MM.1S (cell line): ENCODE measurements at regions not wholly inside any gene's neighbourhood (a gene's known extent, or its start where the extent isn't known, plus 50 kb on each side); places are given as distances from the start of the nearest gene placed in this dataset.

Experiments used
- DNase-seq: peaks from one replicate; pipeline ENCODE4 v3.0.0-alpha.2; 2015
- H2AFZ ChIP-seq: fragments of 300-600 bp; sonication (generic); 2 replicates; pipeline ENCODE4 v1.6.0; 2016; ENCODE audit warnings: antibody characterized with exemption, low read length
- H3F3A ChIP-seq: fragments of 300-600 bp; sonication (generic); 2 replicates; pipeline ENCODE4 v1.6.1; 2016; ENCODE audit warnings: mild to moderate bottlenecking, antibody characterized with exemption, low read length, moderate library complexity, mixed read lengths; ENCODE audit not compliant: insufficient read depth
- H3K27ac ChIP-seq: fragments of 300-600 bp; sonication (generic); 2 replicates; pipeline ENCODE4 v1.5.1; 2016; ENCODE audit warnings: mild to moderate bottlenecking, low read length
- H3K27me3 ChIP-seq: fragments of 300-600 bp; sonication (generic); replicated peaks from 2 replicates; pipeline ENCODE4 v1.6.0; 2016; ENCODE audit warnings: low read length; ENCODE audit not compliant: insufficient read depth
- H3K36me3 ChIP-seq: fragments of 300-600 bp; sonication (generic); replicated peaks from 2 replicates; pipeline ENCODE4 v1.6.1; 2016; ENCODE audit warnings: mild to moderate bottlenecking, low read length, mixed read lengths; ENCODE audit not compliant: insufficient read depth
- H3K4me1 ChIP-seq: fragments of 300-600 bp; sonication (generic); 2 replicates; pipeline ENCODE4 v1.6.1; 2016; ENCODE audit warnings: low read length, mixed read lengths
- H3K4me2 ChIP-seq: fragments of 300-600 bp; sonication (generic); 2 replicates; pipeline ENCODE4 v1.6.0; 2016; ENCODE audit warnings: low read depth, low read length
- H3K4me3 ChIP-seq: fragments of 300-600 bp; sonication (generic); 2 replicates; pipeline ENCODE4 v1.5.1; 2016; ENCODE audit warnings: low read length, mixed read lengths
- H3K79me2 ChIP-seq: fragments of 300-600 bp; sonication (generic); 2 replicates; pipeline ENCODE4 v1.6.1; 2016; ENCODE audit warnings: mixed run types, low read length, mixed read lengths
- H3K9ac ChIP-seq: fragments of 300-600 bp; sonication (generic); 2 replicates; pipeline ENCODE4 v1.6.1; 2016; ENCODE audit warnings: low read length, mixed read lengths
- H3K9me2 ChIP-seq: fragments of 300-600 bp; sonication (generic); replicated peaks from 2 replicates; pipeline ENCODE4 v1.6.1; 2016; ENCODE audit warnings: mild to moderate bottlenecking, low read length, mixed read lengths; ENCODE audit not compliant: insufficient read depth
- H3K9me3 ChIP-seq: fragments of 300-600 bp; sonication (generic); replicated peaks from 2 replicates; pipeline ENCODE4 v1.6.1; 2016; ENCODE audit warnings: mild to moderate bottlenecking, low read length, mixed read lengths; ENCODE audit not compliant: insufficient read depth
- H4K20me1 ChIP-seq: fragments of 300-600 bp; sonication (generic); 2 replicates; pipeline ENCODE4 v1.6.1; 2016; ENCODE audit warnings: mild to moderate bottlenecking, low read length, moderate library complexity, mixed read lengths; ENCODE audit not compliant: insufficient read depth
- EZH2 ChIP-seq: fragments of 300-600 bp; sonication (generic); optimal IDR thresholded peaks from 2 replicates; pipeline ENCODE3; 2017; ENCODE audit warnings: low read depth, mild to moderate bottlenecking, antibody characterized with exemption, low read length, mixed read lengths
- EZH2phosphoT487 ChIP-seq: fragments of 300-600 bp; sonication (generic); IDR thresholded peaks from 2 replicates; pipeline ENCODE4 v1.6.1; 2018; ENCODE audit warnings: antibody characterized with exemption, low read length
- TF ChIP-seq, protein P1 (sequence below): fragments of 300-600 bp; sonication (generic); IDR thresholded peaks from 2 replicates; pipeline ENCODE4 v1.5.1; 2016; ENCODE audit warnings: antibody characterized with exemption, low read length, mixed read lengths

DNA sequence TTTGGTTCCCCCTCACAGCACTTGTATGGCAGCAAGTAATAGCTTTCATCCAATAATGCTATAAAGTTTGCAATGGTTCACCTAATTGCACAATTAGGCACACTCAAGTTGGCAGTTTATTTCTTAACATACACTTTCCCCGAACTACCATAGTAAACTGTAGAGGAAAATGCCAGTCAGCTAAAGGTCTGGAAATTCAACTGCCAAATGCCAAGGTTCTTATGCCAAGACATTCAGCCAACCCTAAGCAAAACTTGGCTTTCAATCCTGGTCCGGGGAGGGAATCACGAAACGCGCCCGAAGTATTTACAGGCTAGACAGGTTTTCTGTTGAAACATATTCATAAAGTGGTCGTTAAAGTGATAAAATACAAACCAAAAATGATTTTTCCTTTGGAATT is 1512.4 kb upstream of the FLRT2 start:
- H3K4me1 ChIP-seq: no peaks in the 10 kb centered on the region
- no peak for DNase-seq
- no peak overlapping the region for H2AFZ ChIP-seq
- no peak overlapping the region for H3K9ac ChIP-seq
- no peaks in the 10 kb centered on the region for H4K20me1 ChIP-seq
- H3K9me2 ChIP-seq: no peaks in the 10 kb centered on the region
- no peaks in the 10 kb centered on the region for H3K36me3 ChIP-seq
- no peaks in the 10 kb centered on the region for H3K9me3 ChIP-seq
- no peak for TF ChIP-seq EZH2
- TF ChIP-seq, protein P1, sequence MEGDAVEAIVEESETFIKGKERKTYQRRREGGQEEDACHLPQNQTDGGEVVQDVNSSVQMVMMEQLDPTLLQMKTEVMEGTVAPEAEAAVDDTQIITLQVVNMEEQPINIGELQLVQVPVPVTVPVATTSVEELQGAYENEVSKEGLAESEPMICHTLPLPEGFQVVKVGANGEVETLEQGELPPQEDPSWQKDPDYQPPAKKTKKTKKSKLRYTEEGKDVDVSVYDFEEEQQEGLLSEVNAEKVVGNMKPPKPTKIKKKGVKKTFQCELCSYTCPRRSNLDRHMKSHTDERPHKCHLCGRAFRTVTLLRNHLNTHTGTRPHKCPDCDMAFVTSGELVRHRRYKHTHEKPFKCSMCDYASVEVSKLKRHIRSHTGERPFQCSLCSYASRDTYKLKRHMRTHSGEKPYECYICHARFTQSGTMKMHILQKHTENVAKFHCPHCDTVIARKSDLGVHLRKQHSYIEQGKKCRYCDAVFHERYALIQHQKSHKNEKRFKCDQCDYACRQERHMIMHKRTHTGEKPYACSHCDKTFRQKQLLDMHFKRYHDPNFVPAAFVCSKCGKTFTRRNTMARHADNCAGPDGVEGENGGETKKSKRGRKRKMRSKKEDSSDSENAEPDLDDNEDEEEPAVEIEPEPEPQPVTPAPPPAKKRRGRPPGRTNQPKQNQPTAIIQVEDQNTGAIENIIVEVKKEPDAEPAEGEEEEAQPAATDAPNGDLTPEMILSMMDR: no peak
- no peak for TF ChIP-seq EZH2phosphoT487
- no peaks in the 10 kb centered on the region for H3K79me2 ChIP-seq
- H3K27ac ChIP-seq: no peak overlapping the region
- no peaks in the 10 kb centered on the region for H3K27me3 ChIP-seq
- no peak overlapping the region for H3K4me3 ChIP-seq
- no peaks in the 10 kb centered on the region for H3F3A ChIP-seq
- H3K4me2 ChIP-seq: no peak overlapping the region

DNA sequence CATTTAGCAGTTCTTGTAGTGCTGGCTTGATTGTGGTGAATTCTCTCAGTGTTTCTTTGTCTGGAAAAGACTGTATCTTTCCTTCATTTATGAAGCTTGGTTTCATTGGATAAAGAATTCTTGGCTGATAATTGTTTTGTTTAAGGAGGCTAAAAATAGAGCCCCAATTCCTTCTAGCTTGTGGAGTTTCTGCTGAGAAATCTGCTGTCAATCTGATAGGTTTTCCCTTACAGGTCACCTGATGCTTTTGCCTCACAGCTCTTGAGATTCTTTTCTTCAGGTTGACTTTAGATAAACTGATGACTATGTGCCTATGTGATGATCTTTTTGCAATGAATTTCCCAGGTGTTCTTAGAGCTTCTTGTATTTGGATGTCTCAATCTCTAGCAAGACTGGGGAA is 1508.5 kb upstream of the FLRT2 start:
- DNase-seq: no peak
- Histone ChIP-seq H3K9ac (no peak overlapping the region), H3K4me1 (no peaks in the 10 kb centered on the region), H3K9me2 (no peaks in the 10 kb centered on the region), H3K27me3 (no peaks in the 10 kb centered on the region), H3K79me2 (no peaks in the 10 kb centered on the region), H3F3A (no peaks in the 10 kb centered on the region), H3K36me3 (no peaks in the 10 kb centered on the region), H3K9me3 (no peaks in the 10 kb centered on the region), H3K4me2 (no peak overlapping the region), H3K27ac (no peak overlapping the region), H3K4me3 (no peak overlapping the region), H2AFZ (no peak overlapping the region), H4K20me1 (no peaks in the 10 kb centered on the region)
- TF ChIP-seq EZH2 (no peak), EZH2phosphoT487 (no peak)
- TF ChIP-seq, protein P1: no peak

DNA sequence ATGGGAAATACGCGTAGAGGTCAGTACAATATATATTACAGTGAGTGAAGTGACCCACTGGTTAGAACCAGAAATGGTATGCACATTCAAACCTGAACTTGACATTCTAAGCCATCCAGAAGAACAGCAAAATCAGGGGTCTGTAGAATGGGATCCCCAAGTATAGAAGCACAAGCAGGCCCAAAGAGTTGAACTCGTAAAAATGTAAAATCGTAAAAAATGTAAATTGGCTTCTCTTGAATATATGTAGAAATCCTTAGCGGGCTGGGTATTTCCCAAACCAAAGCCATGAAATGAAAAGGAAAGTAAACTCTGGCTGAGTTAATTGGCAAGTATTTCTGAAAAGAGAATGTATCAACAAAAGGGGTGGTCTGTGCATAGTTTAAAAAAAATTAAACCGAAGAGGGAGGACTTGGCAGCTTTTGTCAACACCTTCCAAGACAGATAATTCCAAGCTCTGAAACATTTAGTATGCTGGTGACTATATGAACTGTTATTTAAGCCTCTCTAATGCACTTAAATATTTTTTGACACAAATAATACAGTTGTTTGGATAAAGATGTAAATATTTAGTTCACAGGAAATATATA is 1505.6 kb upstream of the FLRT2 start:
- no peaks in the 10 kb centered on the region for H3K9me2 ChIP-seq
- no peaks in the 10 kb centered on the region for H3K36me3 ChIP-seq
- no peaks in the 10 kb centered on the region for H4K20me1 ChIP-seq
- H3K4me2 ChIP-seq: no peak overlapping the region
- DNase-seq: no peak
- H3K27ac ChIP-seq: no peak overlapping the region
- no peaks in the 10 kb centered on the region for H3F3A ChIP-seq
- H3K9me3 ChIP-seq: no peaks in the 10 kb centered on the region
- H3K27me3 ChIP-seq: no peaks in the 10 kb centered on the region
- TF ChIP-seq, protein P1: no peak
- TF ChIP-seq EZH2: no peak
- TF ChIP-seq EZH2phosphoT487: no peak
- no peak overlapping the region for H3K4me3 ChIP-seq
- no peaks in the 10 kb centered on the region for H3K4me1 ChIP-seq
- H2AFZ ChIP-seq: no peak overlapping the region
- no peak overlapping the region for H3K9ac ChIP-seq
- no peaks in the 10 kb centered on the region for H3K79me2 ChIP-seq
